Hematopoietic multipotent progenitor cell treated with erythropoietin and hydrocortisone succinate and interleukin-3 and kit ligand, for 17 days (in vitro differentiated cells): ENCODE measurements at regions not wholly inside any gene's neighbourhood (a gene's known extent, or its start where the extent isn't known, plus 50 kb on each side); places are given as distances from the start of the nearest gene placed in this dataset.
"Not testable (repeated sequence)": the region's sequence is repeated elsewhere in the genome, so short reads cannot be mapped to it uniquely, and the experiment has no call there.

Experiments used
- DNase-seq: peaks from one replicate; pipeline ENCODE4 v3.0.0-alpha.2; 2015; ENCODE audit warnings: low spot score

DNA sequence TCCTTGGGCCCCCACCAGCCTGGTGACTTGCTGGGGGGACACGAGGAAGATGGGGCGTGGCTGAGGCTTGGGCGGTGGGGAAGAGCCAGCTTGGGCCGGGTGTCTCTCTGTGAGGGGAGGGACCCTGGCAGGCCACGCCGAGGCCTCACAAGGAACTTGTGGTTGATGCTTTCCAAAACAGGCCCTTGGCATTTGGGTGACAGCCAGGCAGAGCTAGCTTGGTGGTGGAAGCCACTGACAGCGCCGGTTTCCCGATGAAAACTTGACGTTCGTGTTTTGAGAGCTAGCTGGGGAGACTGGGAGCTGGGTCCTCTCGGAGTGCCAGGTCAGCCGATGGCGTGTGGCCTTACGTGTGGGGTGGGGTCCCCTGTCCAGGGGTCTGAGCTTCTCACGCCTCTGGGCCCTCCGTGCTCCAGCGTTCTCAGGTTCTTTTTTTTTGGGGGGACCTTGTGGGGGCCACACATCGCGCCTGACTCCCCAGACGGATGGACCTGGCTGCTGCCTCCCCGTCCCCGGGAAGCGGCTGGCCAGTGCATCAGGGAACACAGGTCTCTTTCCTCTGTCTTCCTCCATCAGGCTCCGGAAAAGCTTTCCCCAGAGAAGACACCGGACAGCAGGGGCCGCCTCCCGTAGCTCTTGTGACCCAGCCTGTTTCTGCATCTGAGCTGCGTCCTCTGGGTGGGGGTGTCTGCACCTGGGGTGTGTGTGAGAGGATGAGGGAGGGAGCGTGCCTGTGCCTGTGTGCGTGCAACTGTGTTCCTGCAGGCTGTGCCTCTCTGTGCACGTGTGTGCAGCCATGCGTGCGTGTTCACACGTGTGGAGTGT is 129.3 kb upstream of the LPCAT1 start:
- DNase-seq: no peak

DNA sequence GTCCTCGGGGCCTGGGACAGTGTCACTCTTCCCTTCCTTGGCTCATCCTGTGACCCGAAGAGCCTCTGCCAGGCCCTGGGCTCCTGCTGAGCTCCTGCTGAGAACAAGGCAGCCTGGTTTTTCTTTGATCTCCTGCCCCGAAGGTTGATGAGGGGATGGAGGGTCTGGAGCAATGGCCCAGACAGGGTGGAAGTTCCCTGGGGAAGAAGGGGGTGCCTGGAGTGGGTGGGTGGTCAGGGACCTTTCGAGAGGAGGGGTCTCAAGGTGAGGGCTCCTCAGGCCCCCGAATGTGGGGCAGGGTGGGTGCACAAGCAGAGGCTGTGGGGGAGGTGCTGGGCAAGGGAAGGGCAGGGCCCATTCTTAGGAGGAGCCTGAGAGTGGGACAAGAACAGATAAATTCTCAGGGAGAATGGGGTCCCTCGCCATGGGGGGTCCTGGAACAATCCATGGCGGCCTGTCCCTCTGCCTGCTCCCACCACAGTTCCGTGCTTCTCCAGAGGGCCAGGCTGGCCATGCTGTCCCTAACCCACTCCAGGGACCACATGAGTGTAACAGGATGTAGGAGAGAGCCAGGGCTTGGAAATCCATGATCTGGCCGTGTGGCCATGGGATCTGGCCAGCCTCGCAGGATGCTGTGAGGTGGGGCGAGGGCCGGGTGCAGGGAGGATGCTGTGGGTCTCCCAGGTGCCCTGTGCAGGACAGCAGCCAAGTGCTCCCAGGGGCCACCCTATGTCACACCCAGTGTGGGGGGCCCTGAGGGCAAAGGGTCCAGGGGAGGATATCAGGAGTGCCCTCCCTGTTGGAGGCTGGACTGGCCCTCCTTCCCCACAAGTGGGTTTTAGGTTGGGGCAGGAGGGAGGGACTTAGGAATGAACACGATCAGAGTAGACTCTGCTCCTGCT is 128.5 kb upstream of the LPCAT1 start:
- DNase-seq: no peak

DNA sequence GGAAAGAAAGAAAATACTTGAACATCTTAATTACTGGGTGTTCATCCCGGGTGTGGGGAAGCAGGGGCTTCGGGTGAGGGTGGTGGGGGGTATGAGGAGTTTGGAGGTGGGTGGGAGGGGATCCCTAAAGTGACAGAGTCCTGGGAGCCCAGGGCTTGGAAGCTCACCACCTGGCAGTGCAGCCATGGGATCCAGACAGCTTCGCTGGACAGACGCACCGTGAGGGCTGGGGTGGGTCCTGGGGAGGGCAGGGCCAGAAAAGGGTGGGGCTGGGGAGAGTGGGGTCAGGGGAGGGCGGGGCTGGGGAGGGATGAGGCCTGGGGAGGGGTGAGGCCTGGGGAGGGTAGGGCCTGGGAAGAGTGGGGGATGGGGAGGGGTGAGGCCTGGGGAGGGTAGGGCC is 127.5 kb upstream of the LPCAT1 start:
- DNase-seq: no peak

DNA sequence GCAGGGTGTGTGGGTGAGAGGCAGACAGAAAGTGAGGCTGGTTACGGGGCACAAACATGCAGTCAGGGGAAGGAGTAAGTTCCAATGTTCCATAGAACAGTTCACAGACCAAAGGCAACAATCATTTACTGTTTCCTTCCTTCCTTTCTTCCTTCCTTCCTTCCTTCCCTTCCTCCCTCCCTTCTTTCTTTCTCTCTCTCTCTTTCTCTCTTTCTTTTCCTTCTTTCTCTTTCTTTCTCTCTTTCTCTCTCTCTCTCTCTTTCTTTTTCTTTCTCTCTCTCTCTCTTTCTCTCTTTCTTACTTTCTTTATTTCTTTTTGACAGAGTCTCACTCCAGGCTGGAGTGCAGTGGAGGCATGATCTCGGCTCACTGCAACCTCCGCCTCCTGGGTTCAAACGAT is 125.8 kb upstream of the LPCAT1 start:
- no peak for DNase-seq

DNA sequence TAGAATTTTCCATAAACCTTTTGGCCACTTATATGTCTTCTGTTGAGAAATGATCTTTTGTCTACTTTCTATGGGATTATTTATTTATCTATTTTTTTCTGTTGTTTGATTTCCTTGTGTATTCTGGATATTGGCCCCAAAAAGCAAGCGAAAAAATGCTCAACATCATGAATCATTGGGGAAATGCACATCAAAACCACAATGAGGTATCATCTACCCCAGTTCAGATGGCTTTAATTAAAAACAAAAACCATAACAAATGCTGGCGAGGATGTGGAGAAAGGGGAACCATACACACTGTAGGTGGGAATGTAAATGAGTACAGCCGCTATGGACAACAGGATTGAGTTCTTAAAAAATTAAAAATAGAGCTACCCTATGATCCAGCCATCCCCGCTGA is 125.0 kb upstream of the LPCAT1 start:
- no peak for DNase-seq

DNA sequence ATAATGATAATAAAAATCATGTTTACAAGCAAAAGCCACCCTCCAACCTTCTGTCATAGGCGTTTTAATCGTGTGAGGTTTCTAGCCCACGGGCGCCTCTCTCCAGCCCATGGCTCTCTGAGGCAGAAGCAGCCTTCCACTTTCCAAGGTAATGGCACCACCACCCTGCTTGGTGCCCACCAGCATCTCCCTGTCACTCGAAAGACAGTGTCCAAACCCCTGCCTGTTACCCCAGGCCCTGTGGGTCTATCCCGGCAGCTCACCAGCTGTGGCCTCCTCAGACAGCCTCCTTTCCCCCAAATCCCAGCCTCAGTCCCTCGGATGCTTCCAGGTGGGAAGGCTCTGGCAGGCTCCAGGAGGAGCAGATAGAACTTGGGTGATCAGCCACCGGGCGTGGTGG is 123.8 kb upstream of the LPCAT1 start:
- DNase-seq: no peak

DNA sequence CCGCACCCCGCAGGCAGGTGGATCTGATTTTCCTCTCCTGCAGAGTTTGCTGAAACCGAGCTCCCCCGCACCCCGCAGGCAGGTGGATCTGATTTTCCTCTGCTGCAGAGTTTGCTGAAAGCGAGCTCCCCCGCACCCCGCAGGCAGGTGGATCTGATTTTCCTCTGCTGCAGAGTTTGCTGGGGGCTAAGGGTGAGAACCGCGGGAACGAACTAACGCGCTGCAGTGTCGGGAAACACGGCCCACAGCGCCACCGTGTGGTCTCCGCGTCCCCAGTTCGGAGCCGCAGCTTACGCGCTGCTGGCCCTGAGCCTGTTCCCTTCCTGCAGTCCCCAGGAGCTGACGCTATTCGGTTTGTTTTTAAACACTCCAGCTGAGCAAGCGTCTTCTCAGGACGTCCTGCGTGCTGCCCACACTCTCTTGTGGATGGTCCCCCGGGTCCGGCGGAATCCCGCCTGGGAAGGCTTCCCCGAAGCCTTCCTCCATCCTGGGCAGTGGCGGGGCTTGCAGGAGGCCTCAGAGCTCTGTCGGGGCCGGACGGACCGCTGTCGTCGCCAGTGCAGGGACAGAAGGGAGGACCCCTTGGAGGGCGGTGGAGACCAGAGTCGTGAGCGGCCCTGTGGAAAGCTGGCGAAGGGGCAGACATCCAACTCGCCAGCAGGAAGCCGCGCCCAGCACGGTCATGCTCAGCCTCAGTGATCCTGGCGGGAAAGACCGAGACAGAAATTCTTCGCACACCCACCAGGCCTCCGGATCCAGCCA is 121.2 kb upstream of the LPCAT1 start:
- DNase-seq: peak; percentile 36

DNA sequence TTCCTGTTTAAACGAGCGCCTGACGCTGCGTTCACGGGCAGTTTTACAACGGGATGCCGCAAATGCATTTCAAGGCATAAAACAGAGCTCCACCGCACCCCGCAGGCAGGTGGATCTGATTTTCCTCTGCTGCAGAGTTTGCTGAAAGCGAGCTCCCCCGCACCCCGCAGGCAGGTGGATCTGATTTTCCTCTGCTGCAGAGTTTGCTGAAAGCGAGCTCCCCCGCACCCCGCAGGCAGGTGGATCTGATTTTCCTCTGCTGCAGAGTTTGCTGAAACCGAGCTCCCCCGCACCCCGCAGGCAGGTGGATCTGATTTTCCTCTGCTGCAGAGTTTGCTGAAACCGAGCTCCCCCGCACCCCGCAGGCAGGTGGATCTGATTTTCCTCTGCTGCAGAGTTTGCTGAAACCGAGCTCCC is 120.6 kb upstream of the LPCAT1 start:
- not testable (repeated sequence) for DNase-seq

DNA sequence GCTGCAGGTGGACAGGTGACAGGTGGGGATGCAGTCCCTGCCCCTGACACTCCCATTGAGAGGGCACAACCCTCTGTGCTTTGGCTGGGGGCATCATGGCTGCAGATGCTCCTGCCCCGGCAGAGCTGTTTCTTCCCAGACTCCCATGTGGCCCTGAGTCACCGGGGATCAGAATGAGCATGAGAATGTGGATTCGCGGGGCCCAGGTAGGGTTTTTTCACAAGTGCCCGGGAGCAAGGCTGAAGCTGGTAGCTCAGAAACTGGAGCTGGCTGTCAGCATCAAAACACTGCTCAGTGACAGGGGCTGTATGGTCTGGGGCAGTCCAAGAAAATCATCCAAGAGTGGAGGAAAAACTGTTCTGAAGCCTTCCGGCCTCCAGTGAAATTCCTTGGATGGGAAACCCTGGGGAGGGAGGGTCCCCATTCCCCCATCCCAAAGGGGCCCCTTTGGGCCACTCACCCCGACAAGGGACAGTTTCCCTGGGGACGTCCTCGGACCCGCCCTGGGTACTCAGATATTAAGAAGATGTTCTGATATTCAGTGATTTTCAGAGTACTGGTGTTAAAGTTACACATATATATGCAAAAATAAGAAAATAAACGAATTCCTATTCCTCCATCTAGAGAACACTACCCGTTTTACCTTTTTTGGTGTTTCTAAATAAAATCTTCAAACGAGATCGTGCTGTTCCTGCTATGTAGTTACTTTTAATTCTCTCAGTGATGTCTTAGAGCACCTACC is 120.1 kb upstream of the LPCAT1 start:
- DNase-seq: no peak

DNA sequence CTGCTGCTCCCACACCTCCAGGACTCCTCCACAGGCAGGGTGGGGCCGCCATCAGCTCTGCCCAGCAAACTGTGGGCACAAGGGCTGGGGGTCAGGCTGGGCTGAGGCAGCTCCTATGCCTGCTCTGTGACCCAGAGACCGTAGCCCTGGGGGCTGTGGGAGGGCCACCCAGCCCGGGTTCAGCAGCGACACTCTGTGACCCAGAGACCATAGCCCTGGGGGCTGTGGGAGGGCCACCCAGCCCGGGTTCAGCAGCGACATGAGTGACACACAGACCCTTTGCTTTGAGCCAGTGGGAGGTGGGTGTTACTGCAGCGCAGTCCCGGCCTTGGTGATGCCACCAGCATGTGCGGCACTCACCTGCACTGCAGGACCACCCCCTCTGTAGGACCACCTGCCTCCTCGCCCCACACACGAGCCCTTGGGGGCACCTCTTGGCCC is 118.9 kb upstream of the LPCAT1 start:
- no peak for DNase-seq

DNA sequence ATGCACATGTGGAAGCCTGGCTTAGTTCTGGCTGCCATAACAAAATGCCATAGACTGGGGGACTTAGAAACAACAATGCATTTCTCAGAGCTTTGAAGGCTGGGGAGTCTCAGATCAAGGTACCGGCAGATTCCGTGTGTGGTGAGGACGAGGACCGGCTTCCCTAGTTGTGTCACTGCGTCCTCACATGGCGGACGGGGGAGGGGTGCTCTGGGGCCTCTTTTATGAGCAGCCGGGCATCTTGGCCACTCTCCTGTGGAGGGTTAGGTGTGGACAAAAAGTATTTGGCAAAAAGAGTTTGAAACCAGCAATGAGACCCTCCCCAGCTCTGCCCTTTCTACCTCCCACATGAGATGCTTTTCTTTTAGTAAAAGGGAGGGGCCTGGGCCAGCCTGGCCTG is 118.5 kb upstream of the LPCAT1 start:
- DNase-seq: no peak

DNA sequence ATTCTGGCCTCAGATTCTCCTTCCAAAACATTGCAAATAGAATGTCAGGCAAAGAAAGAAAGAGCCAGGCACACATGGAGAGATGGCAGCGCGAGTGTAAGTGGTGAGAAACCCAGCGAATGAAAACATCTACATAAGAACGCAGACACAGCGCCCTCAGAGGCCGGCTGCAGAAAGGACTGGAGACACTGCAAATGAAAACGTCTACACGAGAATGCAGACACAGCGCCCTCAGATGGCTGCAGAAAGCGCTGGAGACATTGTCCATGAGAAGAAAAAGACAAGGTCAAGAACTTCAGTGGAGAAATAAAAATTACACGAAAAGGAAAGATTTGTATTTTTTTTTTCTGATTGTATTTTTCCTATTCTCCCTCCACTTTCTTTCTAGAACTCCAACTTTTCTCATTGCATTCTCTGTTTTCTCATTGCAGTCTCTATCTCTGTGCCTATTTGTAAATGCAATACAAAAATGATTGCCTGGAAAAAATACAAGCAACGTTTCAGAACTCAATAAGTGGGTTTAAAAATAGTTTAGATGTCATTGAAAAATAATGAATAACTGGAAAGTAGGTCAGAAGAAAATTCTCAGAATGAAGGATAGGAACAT is 117.9 kb upstream of the LPCAT1 start:
- peak; percentile 7 for DNase-seq

DNA sequence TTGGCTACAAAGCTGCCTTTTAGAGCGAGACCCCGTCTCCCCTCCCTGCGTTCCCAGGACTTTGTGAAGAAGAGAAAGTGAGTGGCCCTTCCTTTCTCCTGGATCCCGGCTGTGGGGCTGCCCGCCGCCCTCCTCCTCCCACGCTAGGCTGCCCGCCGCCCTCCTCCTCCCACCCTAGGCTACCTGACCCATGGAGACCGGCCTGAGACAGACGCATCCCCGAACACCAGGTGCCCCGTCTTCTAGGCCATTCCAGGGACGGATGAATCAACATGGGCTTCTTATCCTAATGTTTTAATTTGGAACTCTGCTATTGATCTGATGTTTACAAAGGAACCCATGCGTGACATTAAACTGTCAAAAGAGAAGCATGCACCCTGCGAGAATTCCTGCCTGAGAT is 117.3 kb upstream of the LPCAT1 start:
- DNase-seq: no peak

DNA sequence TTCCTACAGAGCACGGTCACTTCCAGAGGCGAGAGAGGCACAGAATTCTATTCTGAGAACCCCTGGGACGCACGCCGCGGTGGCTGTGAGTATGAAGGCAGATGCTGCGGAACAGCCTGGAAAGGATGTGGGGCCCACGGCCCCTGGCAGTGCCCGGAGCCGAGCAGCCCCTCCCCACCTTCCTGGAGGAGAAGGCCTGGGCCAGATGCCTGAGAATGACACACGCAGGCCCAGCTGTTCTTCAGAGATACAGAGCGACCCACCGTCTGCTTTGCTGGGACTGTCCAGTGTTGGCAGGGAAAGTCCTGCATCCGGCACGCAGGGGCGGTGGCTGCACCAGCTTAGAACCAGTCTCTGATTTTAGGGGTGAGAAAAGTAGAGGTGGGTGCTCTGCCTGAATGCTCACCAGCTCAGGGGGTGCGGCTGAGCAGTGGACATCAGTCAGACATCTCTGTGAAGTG is 116.7 kb upstream of the LPCAT1 start:
- no peak for DNase-seq

DNA sequence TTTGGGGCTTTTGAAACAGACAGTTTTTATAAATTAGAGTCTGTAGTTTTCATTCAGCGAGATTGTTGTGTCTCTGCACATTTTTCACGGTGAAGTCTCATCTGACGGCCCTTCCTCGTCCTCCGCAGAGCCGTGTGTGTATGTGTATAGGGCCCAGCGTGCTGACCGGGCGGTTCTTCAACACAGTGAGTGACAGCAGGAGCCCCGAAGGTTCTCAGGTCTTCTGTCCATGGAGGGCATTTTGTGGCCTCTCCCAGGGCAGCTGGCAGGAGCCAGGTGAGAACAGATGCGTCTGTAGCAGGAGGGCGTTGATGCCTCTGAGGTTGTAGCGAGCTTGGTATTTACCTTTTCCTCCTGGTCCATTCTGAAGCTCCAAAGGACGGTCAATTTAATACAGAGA is 116.0 kb upstream of the LPCAT1 start:
- DNase-seq: no peak

DNA sequence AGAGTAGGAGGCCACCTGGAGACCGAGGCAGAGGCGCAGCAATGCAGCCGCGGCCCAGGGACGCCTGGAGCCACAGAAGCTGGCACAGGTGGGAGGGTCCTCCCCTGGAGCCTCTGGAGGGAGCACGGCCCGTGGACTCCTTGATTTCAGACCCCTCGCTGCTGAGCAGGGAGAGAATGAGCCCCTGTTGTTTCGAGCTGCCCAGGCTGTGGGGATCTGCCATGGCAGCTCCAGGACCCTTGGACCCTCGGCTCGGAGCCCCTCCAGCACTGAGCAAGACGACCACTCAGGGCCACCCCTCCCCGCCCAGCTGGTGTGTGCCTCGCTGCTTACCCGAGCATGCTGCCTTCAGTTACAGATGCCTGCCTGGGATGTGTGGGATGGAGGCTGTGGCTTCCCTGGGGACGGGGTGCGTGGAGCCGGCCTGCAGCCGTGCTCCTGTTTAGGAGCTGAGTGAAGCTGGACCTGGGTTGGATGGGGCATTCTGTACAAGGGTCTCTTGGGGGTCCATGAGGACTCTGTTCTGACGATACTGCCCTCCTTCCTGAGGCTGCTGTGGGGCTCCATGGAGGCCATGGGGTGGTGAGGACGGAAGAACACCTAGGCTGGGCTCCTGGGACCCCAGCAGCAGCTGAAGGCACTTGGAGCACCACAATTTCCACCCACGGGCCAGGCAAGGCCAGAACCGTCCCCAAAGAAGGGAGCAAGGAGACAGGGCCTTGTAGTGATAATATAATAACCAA is 115.1 kb upstream of the LPCAT1 start:
- DNase-seq: no peak

DNA sequence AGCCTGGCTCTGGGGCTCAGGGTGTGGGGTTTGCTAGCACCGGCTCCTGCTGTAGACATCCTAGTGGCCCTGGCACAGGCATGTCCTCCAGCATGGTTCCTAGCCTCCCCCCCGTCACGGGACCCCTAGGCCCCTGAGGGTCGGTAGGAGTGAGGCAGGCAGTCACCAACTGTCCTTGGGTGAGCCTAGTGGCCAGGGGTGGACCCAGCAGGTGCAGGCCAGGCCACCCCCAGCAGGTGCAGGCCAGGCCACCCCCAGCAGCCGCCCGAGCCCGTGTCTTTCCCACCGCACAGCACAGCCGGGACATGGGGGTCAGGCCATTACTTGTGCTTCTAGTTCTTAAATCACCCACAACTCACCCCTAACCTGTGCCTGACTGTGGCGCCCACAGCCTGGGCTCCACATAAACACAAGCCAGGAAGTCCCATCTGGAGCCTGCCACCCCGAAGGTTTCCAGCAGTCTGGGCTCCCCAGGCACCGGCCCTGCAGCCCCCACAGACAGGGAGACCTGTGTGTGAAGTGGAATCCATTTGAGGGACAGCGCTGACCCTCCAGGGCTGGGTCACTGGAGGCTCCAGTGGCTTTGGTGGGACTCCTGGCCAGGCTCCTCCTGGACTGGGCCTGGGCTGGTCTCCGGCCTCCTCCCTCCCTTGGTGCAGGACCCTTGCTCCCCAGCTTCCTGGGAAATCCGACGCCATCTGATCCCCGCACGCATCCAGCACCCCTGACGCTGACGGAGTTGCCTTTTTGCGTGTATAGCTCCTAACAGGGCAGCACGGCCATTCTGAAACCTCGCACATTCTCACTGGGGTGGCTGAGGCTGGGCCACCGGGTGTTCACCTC is 114.1 kb upstream of the LPCAT1 start:
- DNase-seq: no peak

DNA sequence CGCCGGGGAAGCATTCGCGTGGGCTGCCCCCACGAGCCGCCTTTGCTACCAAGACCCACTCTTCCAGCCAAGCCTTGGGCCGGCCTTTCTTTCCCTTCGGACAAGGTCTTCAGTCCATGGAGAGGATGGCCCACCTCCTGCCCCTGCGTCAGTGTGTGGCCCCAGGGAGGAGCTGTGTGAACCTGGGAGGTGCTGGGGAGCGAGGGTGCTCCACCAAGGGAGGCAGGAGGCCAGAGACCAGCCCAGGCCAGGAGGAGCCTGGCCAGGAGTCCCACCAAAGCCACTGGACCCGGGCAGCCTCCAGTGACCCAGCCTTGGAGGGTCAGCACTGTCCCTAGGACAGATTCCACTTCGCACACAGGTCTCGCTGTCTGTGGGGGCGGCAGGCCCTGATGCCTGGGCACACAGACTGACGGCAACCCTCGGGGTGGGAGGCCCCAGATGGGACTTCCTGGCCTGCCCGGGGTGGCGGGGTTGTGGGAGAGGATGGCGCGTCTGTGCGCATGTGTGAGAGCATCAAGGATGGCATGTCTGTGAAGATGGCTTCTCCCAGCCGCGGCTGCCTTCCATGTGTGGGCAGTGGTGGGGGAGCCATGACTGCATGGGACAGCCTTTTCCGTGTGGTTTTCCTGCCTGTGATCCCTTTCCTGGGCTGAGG is 113.3 kb upstream of the LPCAT1 start:
- no peak for DNase-seq

DNA sequence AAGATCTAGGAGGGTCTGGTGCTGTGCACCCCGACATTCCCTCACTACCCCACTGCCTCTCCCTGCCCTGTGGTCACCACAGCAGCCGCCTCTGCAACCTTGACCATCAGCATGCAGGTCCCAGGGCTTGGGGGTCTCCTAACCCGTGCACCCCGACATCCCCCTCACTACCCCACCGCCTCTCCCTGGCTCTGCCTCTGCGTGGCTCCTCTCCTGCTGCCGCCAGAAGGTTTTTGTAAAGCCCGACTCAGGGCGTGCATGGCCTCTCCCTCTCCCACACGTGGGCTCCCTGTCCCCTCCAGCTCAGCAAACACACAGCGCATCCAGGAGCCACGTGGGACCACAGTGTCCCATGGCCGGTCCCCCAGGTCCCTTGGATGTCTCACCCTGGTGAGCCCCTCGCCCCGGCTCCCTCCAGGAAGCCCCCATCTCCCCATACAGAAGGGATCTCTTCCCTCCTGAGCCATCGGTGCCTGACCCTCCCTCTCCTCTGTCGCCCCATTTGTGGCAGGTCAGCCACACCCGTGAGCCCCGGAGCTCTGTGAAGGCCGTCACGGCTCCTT is 112.5 kb upstream of the LPCAT1 start:
- not testable (repeated sequence) for DNase-seq
